Adrenal gland (tissue), 9 donors: ENCODE measurements at regions not wholly inside any gene's neighbourhood (a gene's known extent, or its start where the extent isn't known, plus 50 kb on each side); places are given as distances from the start of the nearest gene placed in this dataset.

Source experiments
- DNase-seq, 7 donors: peaks; one replicate each; pipeline ENCODE4 v3.0.0-alpha.2; 2019 to 2020
- H3K27ac ChIP-seq, 5 donors: fragments of 200-600 bp; sonication (generic) in 4 of 5; 1 replicate in 3 of 5; 2 replicates in 2 of 5; pipeline versions ENCODE4 v1.5.1 to v1.8.0; 2016 to 2020; ENCODE audit warnings: mild to moderate bottlenecking in 1 of 5
- H3K27me3 ChIP-seq: fragments of 200-600 bp; 2 replicates; pipeline ENCODE4 v1.8.0; 2021
- H3K36me3 ChIP-seq, 2 donors: fragments of 200-600 bp; replicated peaks in 1 of 2; 1 replicate in 1 of 2; 2 replicates in 1 of 2; pipeline versions ENCODE4 v1.5.1 to v1.8.0; 2018 to 2022
- H3K4me1 ChIP-seq, 2 donors: fragments of 200-600 bp; replicated peaks in 1 of 2; 1 replicate in 1 of 2; 2 replicates in 1 of 2; pipeline versions ENCODE4 v1.5.1 to v1.8.0; 2018 to 2021
- H3K4me3 ChIP-seq, 4 donors: fragments of 200-600 bp; sonication (generic) in 3 of 4; one replicate each; pipeline ENCODE4 v1.5.1; 2016 to 2018
- H3K9me3 ChIP-seq, 3 donors: fragments of 200-600 bp; sonication (generic) in 1 of 3; replicated peaks in 1 of 3; 1 replicate in 2 of 3; 2 replicates in 1 of 3; pipeline versions ENCODE4 v1.5.1 to v1.8.0; 2016 to 2021
- CTCF ChIP-seq, 6 experiments: fragments of 450-650 bp in 4 of 6; fragments of 200-600 bp in 2 of 6; sonication (generic) in 1 of 6; IDR thresholded peaks; 1 replicate in 5 of 6; 2 replicates in 1 of 6; pipeline versions ENCODE4 v1.5.1 to v1.8.0; 2016 to 2021; ENCODE audit warnings: antibody characterized with exemption in 6 of 6, mild to moderate bottlenecking in 2 of 6, moderate library complexity in 1 of 6
- POLR2A ChIP-seq, 2 donors: fragments of 450-650 bp; IDR thresholded peaks; one replicate each; pipeline ENCODE4 v1.6.1; 2017; ENCODE audit warnings: antibody characterized with exemption in 2 of 2, mild to moderate bottlenecking in 2 of 2, moderate library complexity in 1 of 2
- WGBS, 4 donors: extraction: QIAGEN DNeasy Blood & Tissue Kit in 2 of 4; methylation state at CpG; one replicate each; pipeline versions ENCODE4 v1.1.5 to v1.1.7; 2013 to 2017; 5-methylcytosine and 5-hydroxymethylcytosine counted together
- intact Hi-C, 2 donors: fragments of 100-400 bp; cut with DNase I; formaldehyde crosslinking; loops; one replicate each; pipeline versions ENCODE4 v1.14.1 to v1.15.0; 2022 to 2023
- donor health status: healthy with polysubstance abuse.
- donor health status: Bipolar disorder and iron deficiency.
- donor health status: DM: yes; HTN: yes; CAD: no.
- donor health status: DM: no; HTN: no; CAD: no.
- donor health status: DM: no; HTN: no; CAD: no.

- no peak for DNase-seq
- Histone ChIP-seq H3K9me3 (no peaks in the 10 kb centered on the region), H3K4me3 (no peak overlapping the region), H3K36me3 (no peaks in the 10 kb centered on the region), H3K4me1 (no peaks in the 10 kb centered on the region), H3K27ac (no peak overlapping the region), H3K27me3 (no peaks in the 10 kb centered on the region)
- TF ChIP-seq POLR2A (IDR thresholded peaks at IDR 0.05): no peak
- no peak for TF ChIP-seq CTCF (IDR thresholded peaks at IDR 0.05)
- intact Hi-C loops: no loop called here
- 76 to 84% (median 81%) methylated on average over 5 of the region's 5 CpGs for WGBS, 4 donors
Measured at GRCh38 chr1:87165177-87165576, 163.5 kb upstream of the LMO4 start.

- H3K36me3 ChIP-seq: no peaks in the 10 kb centered on the region
- intact Hi-C loops: no loop called here
- no peak overlapping the region for H3K4me3 ChIP-seq
- DNase-seq: no peak
- H3K27ac ChIP-seq: no peak overlapping the region
- TF ChIP-seq CTCF (IDR thresholded peaks at IDR 0.05): no peak
- no peak for TF ChIP-seq POLR2A (IDR thresholded peaks at IDR 0.05)
- H3K9me3 ChIP-seq: no peaks in the 10 kb centered on the region
- H3K27me3 ChIP-seq: no peaks in the 10 kb centered on the region
- WGBS, 4 donors: 82 to 90% (median 84%) methylated on average over 7 of the region's 7 CpGs
- H3K4me1 ChIP-seq: no peaks in the 10 kb centered on the region
Measured at GRCh38 chr1:87167157-87167789, 161.4 kb upstream of the LMO4 start.

GRCh38 chr1:87167848-87168525, 160.7 kb upstream of the LMO4 start:
- no peaks in the 10 kb centered on the region for H3K27me3 ChIP-seq
- WGBS, 4 donors: 69 to 75% (median 71%) methylated on average over 7 of the region's 7 CpGs
- no peak overlapping the region for H3K27ac ChIP-seq
- no peaks in the 10 kb centered on the region for H3K4me1 ChIP-seq
- no peaks in the 10 kb centered on the region for H3K9me3 ChIP-seq
- no peak for DNase-seq
- H3K36me3 ChIP-seq: no peaks in the 10 kb centered on the region
- intact Hi-C loops: no loop called here
- TF ChIP-seq POLR2A (IDR thresholded peaks at IDR 0.05): no peak
- no peak for TF ChIP-seq CTCF (IDR thresholded peaks at IDR 0.05)
- no peak overlapping the region for H3K4me3 ChIP-seq

GRCh38 chr1:87169263-87169910, 159.3 kb upstream of the LMO4 start:
- TF ChIP-seq POLR2A (IDR thresholded peaks at IDR 0.05): no peak
- no peak for TF ChIP-seq CTCF (IDR thresholded peaks at IDR 0.05)
- Histone ChIP-seq H3K36me3 (no peaks in the 10 kb centered on the region), H3K4me1 (no peaks in the 10 kb centered on the region), H3K9me3 (no peaks in the 10 kb centered on the region), H3K27ac (no peak overlapping the region), H3K4me3 (no peak overlapping the region), H3K27me3 (no peaks in the 10 kb centered on the region)
- no peak for DNase-seq
- WGBS, 4 donors: 79 to 90% (median 85%) methylated on average over 3 of the region's 3 CpGs
- intact Hi-C loops: no loop called here
